Activated CD4-positive, alpha-beta memory T cell treated with anti-CD3 and anti-CD28 coated beads, Interleukin-2, amount 10 ng/mL, durations not matched to agents 7 days and 5 days (primary cell): ENCODE measurements at regions not wholly inside any gene's neighbourhood (a gene's known extent, or its start where the extent isn't known, plus 50 kb on each side); places are given as distances from the start of the nearest gene placed in this dataset.

Source experiments
- CTCF ChIA-PET: fragments of 350-600 bp; sonication (Branson Sonifier 250); formaldehyde crosslinking; loops from one replicate; lab custom pipeline; 2021; ENCODE audit warnings: antibody characterized with exemption, inconsistent platforms; lab: Charles Lee
- POLR2A ChIA-PET: fragments of 350-600 bp; sonication (Branson Sonifier 250); formaldehyde crosslinking; loops from one replicate; lab custom pipeline; 2021; ENCODE audit warnings: antibody characterized with exemption; lab: Charles Lee
- DNase-seq: peaks from one replicate; pipeline ENCODE4 v3.0.0-alpha.2; 2020
- H3K27ac Mint-ChIP-seq: one replicate; pipeline ENCODE4 v1.8.0; 2021; ENCODE audit warnings: mild to moderate bottlenecking, mixed read lengths
- H3K27me3 Mint-ChIP-seq: one replicate; pipeline ENCODE4 v1.8.0; 2021; ENCODE audit warnings: mixed read lengths
- H3K36me3 Mint-ChIP-seq: one replicate; pipeline ENCODE4 v1.8.0; 2021; ENCODE audit warnings: low read depth, mixed read lengths
- H3K4me1 Mint-ChIP-seq: one replicate; pipeline ENCODE4 v1.8.0; 2021; ENCODE audit warnings: mixed read lengths
- H3K4me3 Mint-ChIP-seq: one replicate; pipeline ENCODE4 v1.8.0; 2021; ENCODE audit warnings: mild to moderate bottlenecking, mixed read lengths
- H3K9me3 Mint-ChIP-seq: one replicate; pipeline ENCODE4 v1.8.0; 2021; ENCODE audit warnings: mixed read lengths

GRCh38 chr4:138761638-138762220, 253.9 kb upstream of the NOCT start:
- no peak for DNase-seq
- Mint-ChIP-seq H3K36me3 (no peaks in the 10 kb centered on the region), H3K27me3 (no peaks in the 10 kb centered on the region), H3K9me3 (no peaks in the 10 kb centered on the region), H3K4me3 (no peak overlapping the region), H3K4me1 (no peaks in the 10 kb centered on the region), H3K27ac (no peak overlapping the region)
- CTCF ChIA-PET = no interaction called here
- POLR2A ChIA-PET = interaction anchor here (0.5 kb wide), 1 partner anchor 76 kb away, joined by 3 read pairs; no protein-coding TSS in a partner anchor

DNA sequence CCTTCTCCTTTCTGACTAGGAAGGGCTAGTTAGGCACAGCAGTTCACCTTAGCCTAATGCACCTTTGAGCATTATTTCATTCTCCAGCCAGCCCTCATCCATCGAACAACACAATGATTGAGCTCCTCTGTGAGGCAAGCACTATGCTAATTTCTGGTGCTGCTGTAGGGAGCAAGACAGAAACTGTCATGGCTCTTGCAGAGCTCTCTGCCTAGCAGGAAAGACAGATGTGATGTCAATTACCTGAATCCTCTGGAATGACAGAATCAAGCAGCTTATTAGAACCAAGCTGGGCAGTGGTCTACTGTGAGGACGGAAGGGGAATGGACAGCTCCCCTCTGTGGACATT, 256.1 kb upstream of the NOCT start:
- Mint-ChIP-seq H3K36me3 (no peaks in the 10 kb centered on the region), H3K27me3 (no peaks in the 10 kb centered on the region), H3K4me3 (no peak overlapping the region), H3K4me1 (no peaks in the 10 kb centered on the region), H3K9me3 (no peaks in the 10 kb centered on the region), H3K27ac (no peak overlapping the region)
- no peak for DNase-seq
- POLR2A ChIA-PET = no interaction called here
- CTCF ChIA-PET = interaction anchor here (1.0 kb wide), 1 partner anchor 50 kb away, joined by 3 read pairs; no protein-coding TSS in a partner anchor

- CTCF ChIA-PET = interaction anchor here (1.0 kb wide), 1 partner anchor 50 kb away, joined by 3 read pairs; no protein-coding TSS in a partner anchor
- DNase-seq = no peak
- H3K27ac Mint-ChIP-seq = no peak overlapping the region
- H3K36me3 Mint-ChIP-seq = no peaks in the 10 kb centered on the region
- POLR2A ChIA-PET = no interaction called here
- no peak overlapping the region for H3K4me3 Mint-ChIP-seq
- no peaks in the 10 kb centered on the region for H3K9me3 Mint-ChIP-seq
- H3K27me3 Mint-ChIP-seq = no peaks in the 10 kb centered on the region
- H3K4me1 Mint-ChIP-seq = no peaks in the 10 kb centered on the region
These were observed 256.6 kb upstream of the NOCT start for GRCh38 chr4:138758876-138759553.

DNA sequence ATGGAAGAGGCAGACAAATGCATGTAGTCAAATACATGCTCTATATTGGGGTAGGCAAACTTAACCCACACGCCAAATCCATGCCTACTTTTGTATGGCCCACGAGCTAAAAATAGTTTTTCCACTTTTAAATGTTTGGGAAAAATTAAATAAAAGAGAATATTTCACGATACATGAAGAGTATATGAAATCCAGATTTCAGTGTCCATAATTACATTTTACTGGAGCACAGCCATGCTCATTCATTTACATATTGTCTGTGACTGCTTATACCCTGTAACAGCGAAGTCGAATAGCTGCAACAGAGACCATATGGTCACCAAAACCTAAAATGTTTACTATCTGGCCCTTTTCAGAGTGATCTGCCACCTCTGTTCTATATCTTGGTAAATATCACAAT, 257.4 kb upstream of the NOCT start:
- DNase-seq = no peak
- H3K4me3 Mint-ChIP-seq = no peak overlapping the region
- ChIA-PET CTCF (no interaction called here), POLR2A (no interaction called here)
- H3K27me3 Mint-ChIP-seq = no peaks in the 10 kb centered on the region
- no peak overlapping the region for H3K27ac Mint-ChIP-seq
- no peaks in the 10 kb centered on the region for H3K36me3 Mint-ChIP-seq
- no peaks in the 10 kb centered on the region for H3K4me1 Mint-ChIP-seq
- peaks cover 2% of the 10 kb centered on the region for H3K9me3 Mint-ChIP-seq

DNA sequence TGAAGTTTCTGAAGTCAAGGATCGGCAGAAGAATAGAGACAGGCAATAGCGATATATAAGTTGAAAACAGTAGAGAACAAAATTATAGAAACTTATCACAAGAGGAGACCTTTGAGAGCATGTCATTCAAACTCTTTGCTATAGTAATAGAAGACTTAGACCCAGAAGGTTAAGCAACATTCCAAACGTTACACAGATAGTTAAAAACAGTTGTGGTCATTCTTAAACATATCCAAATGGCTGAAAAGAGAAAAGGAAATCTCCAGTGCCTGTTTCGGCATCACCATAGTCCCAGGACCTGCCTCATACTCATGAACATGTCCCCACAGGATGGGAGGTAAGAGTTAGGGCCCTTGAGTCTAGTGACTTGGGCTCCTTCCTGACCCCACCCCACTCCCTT, 258.1 kb upstream of the NOCT start:
- ChIA-PET CTCF (interaction anchor here (0.7 kb wide), 1 partner anchor 134 kb away, joined by 3 read pairs; no protein-coding TSS in a partner anchor), POLR2A (no interaction called here)
- no peaks in the 10 kb centered on the region for H3K27me3 Mint-ChIP-seq

DNA sequence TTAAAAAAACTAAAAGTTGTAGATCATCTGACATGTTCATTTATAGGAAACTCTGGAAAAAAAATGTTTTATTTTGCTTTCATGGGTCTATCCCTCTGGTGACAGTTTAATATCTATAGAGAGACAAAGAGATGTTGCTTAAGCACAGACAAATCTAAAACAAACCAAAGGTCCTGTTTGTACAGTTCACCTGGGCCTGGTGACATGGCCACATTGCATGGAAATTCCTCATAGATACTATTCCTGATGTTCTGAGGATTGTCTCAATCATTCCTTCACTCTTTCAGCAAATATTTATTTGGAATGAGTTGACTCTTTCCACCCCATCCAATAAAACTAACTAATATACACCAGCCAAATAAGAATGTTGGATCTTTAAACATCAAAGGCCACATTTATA, 259.1 kb upstream of the NOCT start:
- Mint-ChIP-seq H3K4me3 (no peak overlapping the region), H3K27me3 (no peaks in the 10 kb centered on the region), H3K4me1 (no peaks in the 10 kb centered on the region), H3K9me3 (peaks cover 2% of the 10 kb centered on the region), H3K36me3 (no peaks in the 10 kb centered on the region), H3K27ac (no peak overlapping the region)
- CTCF ChIA-PET = interaction anchor here (0.7 kb wide), 1 partner anchor 135 kb away, joined by 3 read pairs; no protein-coding TSS in a partner anchor
- DNase-seq = no peak
- POLR2A ChIA-PET = no interaction called here

More for the DNA sequence above, 258.1 kb upstream of the NOCT start:
- Mint-ChIP-seq H3K27ac (no peak overlapping the region), H3K9me3 (peaks cover 2% of the 10 kb centered on the region), H3K4me1 (no peaks in the 10 kb centered on the region), H3K4me3 (no peak overlapping the region), H3K36me3 (no peaks in the 10 kb centered on the region)
- DNase-seq = no peak

DNA sequence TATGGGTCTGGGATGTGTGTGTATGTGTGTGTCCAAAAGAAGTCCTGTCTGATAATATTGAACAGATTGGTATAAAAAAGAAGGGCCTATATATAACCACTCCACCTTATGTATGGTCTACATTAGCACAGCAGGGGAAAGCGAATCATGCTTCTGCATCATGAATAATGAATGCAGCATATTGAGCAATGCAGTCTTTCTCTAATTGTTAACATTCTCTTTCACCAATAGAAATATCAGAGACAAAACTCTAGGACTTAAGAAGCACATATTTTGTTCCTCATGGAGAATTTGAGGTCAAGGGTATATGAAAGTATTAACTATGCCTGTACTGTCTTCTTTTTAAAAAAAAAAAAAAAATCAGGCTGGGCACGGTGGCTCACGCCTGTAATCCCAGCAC, 264.3 kb upstream of the NOCT start:
- H3K27ac Mint-ChIP-seq = no peak overlapping the region
- H3K4me3 Mint-ChIP-seq = no peak overlapping the region
- POLR2A ChIA-PET = no interaction called here

DNA sequence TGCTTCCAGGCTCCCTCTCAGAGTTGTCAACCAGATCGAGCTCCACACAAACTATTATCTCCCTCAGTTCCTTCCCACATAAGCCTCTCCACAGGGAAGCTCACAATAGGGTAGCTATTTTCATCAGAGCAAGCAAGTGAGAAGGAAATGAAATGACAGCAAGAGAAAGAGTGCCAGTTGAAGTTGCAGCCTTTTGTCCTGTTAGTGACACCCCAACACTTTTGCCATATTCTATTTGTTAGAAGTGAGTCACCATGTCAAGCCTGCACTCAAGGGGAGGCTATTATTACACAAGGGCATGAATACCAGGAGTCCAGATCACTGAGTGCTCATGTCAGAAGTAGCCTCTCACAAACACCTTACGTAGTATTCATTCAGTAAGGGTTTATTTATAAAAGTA, 266.3 kb upstream of the NOCT start:
- Mint-ChIP-seq H3K36me3 (no peaks in the 10 kb centered on the region), H3K27ac (no peak overlapping the region), H3K27me3 (peaks cover 3% of the 10 kb centered on the region), H3K4me3 (no peak overlapping the region), H3K4me1 (no peaks in the 10 kb centered on the region), H3K9me3 (peaks cover 2% of the 10 kb centered on the region)
- DNase-seq = no peak
- POLR2A ChIA-PET = no interaction called here
- CTCF ChIA-PET = no interaction called here

More for the DNA sequence above, 264.3 kb upstream of the NOCT start:
- H3K36me3 Mint-ChIP-seq = no peaks in the 10 kb centered on the region
- peaks cover 2% of the 10 kb centered on the region for H3K9me3 Mint-ChIP-seq
- H3K27me3 Mint-ChIP-seq = peaks cover 3% of the 10 kb centered on the region
- no peaks in the 10 kb centered on the region for H3K4me1 Mint-ChIP-seq
- CTCF ChIA-PET = no interaction called here
- DNase-seq = no peak

DNA sequence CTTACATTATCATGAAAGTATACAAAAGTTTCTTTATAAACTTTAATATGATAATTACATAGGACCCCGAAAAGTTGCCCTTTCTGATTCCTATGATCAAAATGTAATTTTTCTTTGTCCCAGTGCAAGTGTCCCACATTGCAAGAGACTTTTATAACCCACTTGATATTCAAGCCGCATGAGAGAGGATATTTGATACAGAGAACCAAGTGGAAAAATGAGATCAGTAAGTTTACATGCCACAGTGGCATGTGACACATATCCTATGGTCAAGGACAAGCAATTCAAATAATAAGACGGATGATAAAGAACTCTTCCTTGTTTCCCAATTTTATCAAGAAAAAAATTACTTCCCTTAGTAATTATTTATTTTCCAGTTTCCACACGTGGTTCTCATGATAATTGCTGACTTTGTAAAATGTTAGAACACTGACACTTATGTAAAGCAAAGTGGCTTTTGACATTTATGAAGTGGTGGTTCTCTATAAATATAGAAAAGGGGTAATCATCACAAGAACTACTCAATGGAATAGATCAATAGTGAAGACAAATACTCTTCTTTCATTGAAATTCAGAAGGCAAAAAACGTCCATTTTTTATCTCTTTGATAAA, 273.7 kb upstream of the NOCT start:
- Mint-ChIP-seq H3K36me3 (no peaks in the 10 kb centered on the region), H3K4me1 (no peaks in the 10 kb centered on the region), H3K27me3 (no peaks in the 10 kb centered on the region), H3K27ac (no peak overlapping the region), H3K9me3 (peaks cover 2% of the 10 kb centered on the region), H3K4me3 (no peak overlapping the region)
- no peak for DNase-seq
- ChIA-PET CTCF (no interaction called here), POLR2A (no interaction called here)

- no peak overlapping the region for H3K4me3 Mint-ChIP-seq
- no peaks in the 10 kb centered on the region for H3K4me1 Mint-ChIP-seq
- CTCF ChIA-PET = no interaction called here
- H3K27me3 Mint-ChIP-seq = no peaks in the 10 kb centered on the region
- no peak overlapping the region for H3K27ac Mint-ChIP-seq
- peaks cover 2% of the 10 kb centered on the region for H3K9me3 Mint-ChIP-seq
- POLR2A ChIA-PET = no interaction called here
- H3K36me3 Mint-ChIP-seq = no peaks in the 10 kb centered on the region
- no peak for DNase-seq
These were observed 274.5 kb upstream of the NOCT start for GRCh38 chr4:138740816-138741745.

- DNase-seq = no peak
- Mint-ChIP-seq H3K36me3 (no peaks in the 10 kb centered on the region), H3K27ac (no peak overlapping the region), H3K4me3 (no peak overlapping the region), H3K9me3 (peaks cover 2% of the 10 kb centered on the region), H3K4me1 (no peaks in the 10 kb centered on the region), H3K27me3 (no peaks in the 10 kb centered on the region)
- CTCF ChIA-PET = no interaction called here
- POLR2A ChIA-PET = no interaction called here
These were observed 279.2 kb upstream of the NOCT start for GRCh38 chr4:138736362-138736761.

DNA sequence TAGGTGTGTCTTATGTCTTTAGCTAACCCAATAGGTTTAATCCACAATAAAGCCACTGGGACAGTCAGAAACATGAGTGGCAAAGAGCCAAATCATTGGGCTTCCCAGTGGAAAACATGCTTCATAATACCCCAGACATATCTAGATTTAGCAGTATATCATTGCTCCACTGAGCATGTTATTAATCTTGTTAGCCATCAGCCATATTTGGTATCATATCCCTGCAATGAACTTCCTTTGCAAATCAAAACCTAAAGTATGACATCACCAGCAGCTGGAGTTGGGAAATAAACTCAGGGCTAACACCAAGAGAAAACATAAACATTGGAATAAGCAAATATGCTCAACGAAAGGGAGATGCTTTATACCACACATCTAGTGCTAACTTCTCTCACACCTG, 280.8 kb upstream of the NOCT start:
- Mint-ChIP-seq H3K36me3 (no peaks in the 10 kb centered on the region), H3K27me3 (no peaks in the 10 kb centered on the region), H3K4me3 (no peak overlapping the region), H3K4me1 (no peaks in the 10 kb centered on the region), H3K27ac (no peak overlapping the region), H3K9me3 (no peaks in the 10 kb centered on the region)
- no peak for DNase-seq
- ChIA-PET CTCF (no interaction called here), POLR2A (no interaction called here)

DNA sequence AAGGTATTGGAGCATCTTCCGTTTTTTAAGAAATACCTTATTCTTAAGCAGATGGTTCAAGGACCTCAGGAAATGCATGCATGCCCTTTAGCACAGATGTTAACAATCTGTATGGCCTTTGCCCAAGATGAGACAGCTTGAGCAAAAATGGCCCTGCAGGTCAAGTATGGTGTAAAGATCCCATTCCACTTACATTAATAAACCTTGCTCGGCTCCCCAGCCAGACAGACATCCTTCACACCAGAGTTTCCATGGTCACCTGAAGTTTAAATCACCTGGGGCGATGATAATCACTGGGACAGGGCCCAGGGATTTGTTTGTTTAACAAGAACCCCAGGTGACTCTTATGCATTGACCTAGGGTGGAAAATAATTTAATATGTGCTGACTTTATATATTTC, 287.0 kb upstream of the NOCT start:
- DNase-seq = no peak
- Mint-ChIP-seq H3K9me3 (no peaks in the 10 kb centered on the region), H3K4me3 (no peak overlapping the region), H3K27me3 (peaks cover 3% of the 10 kb centered on the region), H3K36me3 (no peaks in the 10 kb centered on the region), H3K4me1 (no peaks in the 10 kb centered on the region), H3K27ac (no peak overlapping the region)
- ChIA-PET CTCF (no interaction called here), POLR2A (no interaction called here)
